ENCODE measurements at regions not wholly inside any gene's neighbourhood (a gene's known extent, or its start where the extent isn't known, plus 50 kb on each side); places are given as distances from the start of the nearest gene placed in this dataset.

DNA sequence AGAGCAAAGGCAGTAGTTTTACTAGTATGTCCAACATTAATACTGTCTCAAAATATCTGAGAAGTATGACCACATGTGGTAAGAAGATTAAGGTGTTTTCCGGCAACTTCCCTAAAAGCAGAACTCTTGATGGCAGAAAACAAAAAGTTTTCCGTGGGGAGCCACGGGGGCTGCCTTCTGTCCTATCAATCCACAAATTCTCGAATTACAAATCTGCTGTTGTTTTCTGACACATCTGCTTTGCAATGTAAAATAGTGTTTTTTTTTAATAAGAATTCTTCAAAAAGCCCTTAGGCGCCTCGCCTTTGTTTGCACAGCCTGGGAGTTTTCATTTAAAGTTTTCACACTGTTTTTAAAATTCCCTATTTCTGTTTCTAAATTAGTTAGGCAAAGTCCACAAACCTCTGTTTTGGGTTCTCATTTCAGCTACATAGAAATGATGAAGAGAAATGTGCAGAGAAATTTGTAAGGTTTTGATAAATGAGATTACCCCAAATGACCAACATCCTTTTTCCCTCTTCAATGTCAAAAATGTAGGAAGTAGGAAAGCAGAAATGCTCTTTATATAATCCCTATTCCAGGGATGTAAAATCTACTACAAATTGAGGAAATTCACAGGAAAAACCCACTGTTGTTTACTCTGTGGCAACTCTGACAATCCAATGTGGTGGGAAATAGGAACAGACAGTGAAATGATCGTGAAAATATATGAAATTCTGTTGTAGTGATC is 385.8 kb downstream of the ZEB2 start:
- Histone ChIP-seq H3K36me3 (no peaks in the 10 kb centered on the region), H3K9me3 (no peaks in the 10 kb centered on the region), H3K27ac (no peak overlapping the region), H3K4me3 (no peak overlapping the region), H3K4me1 (no peaks in the 10 kb centered on the region), H3K27me3 (no peaks in the 10 kb centered on the region)
- DNase-seq = no peak
- TF ChIP-seq, protein P1, sequence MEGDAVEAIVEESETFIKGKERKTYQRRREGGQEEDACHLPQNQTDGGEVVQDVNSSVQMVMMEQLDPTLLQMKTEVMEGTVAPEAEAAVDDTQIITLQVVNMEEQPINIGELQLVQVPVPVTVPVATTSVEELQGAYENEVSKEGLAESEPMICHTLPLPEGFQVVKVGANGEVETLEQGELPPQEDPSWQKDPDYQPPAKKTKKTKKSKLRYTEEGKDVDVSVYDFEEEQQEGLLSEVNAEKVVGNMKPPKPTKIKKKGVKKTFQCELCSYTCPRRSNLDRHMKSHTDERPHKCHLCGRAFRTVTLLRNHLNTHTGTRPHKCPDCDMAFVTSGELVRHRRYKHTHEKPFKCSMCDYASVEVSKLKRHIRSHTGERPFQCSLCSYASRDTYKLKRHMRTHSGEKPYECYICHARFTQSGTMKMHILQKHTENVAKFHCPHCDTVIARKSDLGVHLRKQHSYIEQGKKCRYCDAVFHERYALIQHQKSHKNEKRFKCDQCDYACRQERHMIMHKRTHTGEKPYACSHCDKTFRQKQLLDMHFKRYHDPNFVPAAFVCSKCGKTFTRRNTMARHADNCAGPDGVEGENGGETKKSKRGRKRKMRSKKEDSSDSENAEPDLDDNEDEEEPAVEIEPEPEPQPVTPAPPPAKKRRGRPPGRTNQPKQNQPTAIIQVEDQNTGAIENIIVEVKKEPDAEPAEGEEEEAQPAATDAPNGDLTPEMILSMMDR (IDR thresholded peaks at IDR 0.05) = no peak
- TF ChIP-seq POLR2A (IDR thresholded peaks at IDR 0.05) = no peak

DNA sequence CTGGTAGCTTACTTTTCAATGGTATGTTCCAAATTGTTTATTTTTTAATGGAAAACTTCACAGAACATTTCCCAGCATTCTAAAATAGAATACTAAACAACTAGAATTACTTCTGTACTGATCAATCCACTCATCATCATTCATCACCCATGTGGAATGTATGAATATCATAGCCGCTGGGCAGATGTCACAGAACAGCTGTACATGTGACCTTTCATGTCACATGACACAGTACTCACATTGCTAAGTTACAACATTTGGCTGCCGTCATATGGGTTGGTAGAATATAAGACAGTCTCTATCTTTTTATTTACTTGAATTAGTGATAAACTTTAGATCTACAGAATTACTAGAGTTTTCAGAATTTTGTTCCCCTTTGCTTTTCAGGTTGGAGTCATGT is 387.6 kb downstream of the ZEB2 start:
- H3K27ac ChIP-seq = no peak overlapping the region
- H3K27me3 ChIP-seq = no peaks in the 10 kb centered on the region
- H3K36me3 ChIP-seq = no peaks in the 10 kb centered on the region
- no peaks in the 10 kb centered on the region for H3K9me3 ChIP-seq
- no peak for DNase-seq
- H3K4me3 ChIP-seq = no peak overlapping the region
- H3K4me1 ChIP-seq = no peaks in the 10 kb centered on the region
- TF ChIP-seq, protein P1 (IDR thresholded peaks at IDR 0.05) = no peak

DNA sequence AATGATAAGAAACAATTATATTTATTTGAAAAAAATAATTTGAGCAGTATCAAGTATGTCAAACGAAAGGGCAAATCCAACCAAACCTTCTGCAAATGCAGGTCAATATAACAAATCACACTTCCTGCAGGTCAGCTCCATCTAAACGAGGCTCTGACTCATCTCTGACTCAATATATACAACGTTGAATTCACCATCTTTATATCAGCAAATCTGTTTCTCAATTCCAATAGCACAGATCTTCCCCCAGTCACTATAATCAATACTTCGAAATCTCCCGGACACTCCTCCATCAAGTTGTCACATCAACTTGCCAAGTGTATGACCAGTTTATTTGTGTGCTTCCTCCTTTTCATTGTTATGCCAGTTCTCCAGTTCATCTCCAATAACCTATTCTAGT is 388.9 kb downstream of the ZEB2 start:
- Histone ChIP-seq H3K4me1 (no peaks in the 10 kb centered on the region), H3K4me3 (no peak overlapping the region), H3K36me3 (no peaks in the 10 kb centered on the region), H3K27me3 (no peaks in the 10 kb centered on the region), H3K9me3 (no peaks in the 10 kb centered on the region), H3K27ac (no peak overlapping the region)
- DNase-seq = no peak
- no peak for TF ChIP-seq POLR2A (IDR thresholded peaks at IDR 0.05)
- TF ChIP-seq, protein P1 (IDR thresholded peaks at IDR 0.05) = no peak

DNA sequence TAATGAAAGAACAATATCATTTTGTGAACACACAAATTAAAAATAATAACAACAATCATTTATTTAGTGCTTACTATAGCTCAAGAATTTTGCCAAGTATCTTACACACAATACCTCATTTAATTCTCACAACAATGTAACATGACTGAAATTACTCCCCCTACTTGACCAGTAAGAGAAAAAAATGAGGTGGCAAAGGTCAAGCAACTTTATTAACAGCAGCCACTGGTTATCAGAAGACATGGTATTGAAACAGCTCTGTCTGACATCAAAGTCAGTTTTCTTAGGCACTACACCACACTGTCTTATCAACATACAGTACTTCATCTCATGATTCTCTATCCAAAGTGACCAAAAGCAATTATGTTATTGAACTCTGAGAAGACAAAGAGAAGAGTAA is 389.4 kb downstream of the ZEB2 start:
- Histone ChIP-seq H3K27me3 (no peaks in the 10 kb centered on the region), H3K36me3 (no peaks in the 10 kb centered on the region), H3K4me3 (no peak overlapping the region), H3K27ac (no peak overlapping the region), H3K9me3 (no peaks in the 10 kb centered on the region), H3K4me1 (no peaks in the 10 kb centered on the region)
- no peak for TF ChIP-seq POLR2A (IDR thresholded peaks at IDR 0.05)
- DNase-seq = no peak

DNA sequence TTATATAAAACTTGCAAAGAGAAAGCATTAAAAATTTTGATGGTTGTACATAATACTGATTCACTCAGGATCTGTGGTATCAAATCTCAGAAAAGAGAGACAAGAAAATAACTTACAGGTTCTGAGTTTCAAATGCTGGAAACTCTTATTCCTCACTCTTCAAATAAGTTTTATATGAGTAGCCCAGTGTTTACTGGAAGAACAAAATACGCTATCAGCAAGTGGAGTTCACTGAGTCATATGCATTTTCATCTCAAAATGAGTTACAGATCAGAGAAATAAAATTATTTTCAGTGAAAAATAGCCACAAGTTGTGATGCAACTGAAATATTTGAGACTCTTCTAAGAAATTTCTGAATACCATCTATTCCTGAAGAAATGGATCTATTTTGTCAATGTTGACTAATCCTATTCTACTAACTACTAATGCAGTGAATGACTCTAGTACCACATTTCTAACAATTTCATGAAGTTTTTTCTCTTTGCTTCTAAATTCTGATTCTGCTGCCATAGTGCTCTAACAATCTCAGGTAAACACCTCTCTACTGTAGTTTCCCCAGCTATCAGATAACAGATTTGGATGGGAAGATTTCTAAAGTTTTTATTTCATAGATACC is 391.7 kb downstream of the ZEB2 start:
- TF ChIP-seq, protein P1 (IDR thresholded peaks at IDR 0.05) = no peak
- no peak for TF ChIP-seq POLR2A (IDR thresholded peaks at IDR 0.05)

DNA sequence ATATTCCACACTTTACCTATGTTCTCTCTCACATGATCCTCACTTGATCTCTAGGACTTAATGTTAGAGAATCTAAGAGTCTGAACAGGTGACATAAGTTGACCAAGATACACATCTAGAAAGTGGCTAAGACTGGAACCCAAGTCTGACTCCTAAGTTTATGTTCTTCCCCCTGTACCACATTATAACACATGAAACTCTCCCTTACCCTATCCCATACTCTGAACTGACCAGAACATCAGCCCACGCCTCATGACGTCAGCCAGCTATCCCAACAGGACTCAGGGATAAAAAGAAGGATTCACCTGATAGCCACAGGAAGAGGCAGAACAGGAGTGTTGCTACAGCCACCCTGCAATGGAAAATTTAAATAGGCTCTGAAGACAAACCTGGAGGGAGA is 392.2 kb downstream of the ZEB2 start:
- no peak overlapping the region for H3K4me3 ChIP-seq
- no peaks in the 10 kb centered on the region for H3K4me1 ChIP-seq

More for the DNA sequence above, 391.7 kb downstream of the ZEB2 start:
- H3K4me1 ChIP-seq = no peaks in the 10 kb centered on the region
- H3K4me3 ChIP-seq = no peak overlapping the region
- no peaks in the 10 kb centered on the region for H3K9me3 ChIP-seq
- no peaks in the 10 kb centered on the region for H3K27me3 ChIP-seq
- no peak overlapping the region for H3K27ac ChIP-seq
- no peaks in the 10 kb centered on the region for H3K36me3 ChIP-seq
- no peak for DNase-seq

More for the DNA sequence above, 392.2 kb downstream of the ZEB2 start:
- H3K27ac ChIP-seq = no peak overlapping the region
- H3K27me3 ChIP-seq = no peaks in the 10 kb centered on the region
- DNase-seq = no peak
- H3K36me3 ChIP-seq = no peaks in the 10 kb centered on the region
- TF ChIP-seq, protein P1 (IDR thresholded peaks at IDR 0.05) = no peak
- TF ChIP-seq POLR2A (IDR thresholded peaks at IDR 0.05) = no peak
- no peaks in the 10 kb centered on the region for H3K9me3 ChIP-seq

Measured in Peyer's patch (tissue), 4 donors.